HEK293 (cell line): ENCODE measurements at regions not wholly inside any gene's neighbourhood (a gene's known extent, or its start where the extent isn't known, plus 50 kb on each side); places are given as distances from the start of the nearest gene placed in this dataset.

Source experiments
- CTCF ChIA-PET: fragments of 350-600 bp; formaldehyde crosslinking; extraction: SDS; loops from one replicate; lab custom pipeline; 2021; ENCODE audit warnings: antibody characterized with exemption; lab: Yijun Ruan, JAX
- POLR2A ChIA-PET: fragments of 300-600 bp; formaldehyde crosslinking; extraction: SDS; loops from one replicate; lab custom pipeline; 2020; ENCODE audit warnings: antibody characterized with exemption, inconsistent platforms; lab: Yijun Ruan, JAX
- H3K27ac ChIP-seq: fragments of 200-500 bp; sonication (Bioruptor generic); 2 replicates; pipeline ENCODE4 v1.5.1; 2014; ENCODE audit warnings: low read depth, low read length, control low read depth, inconsistent platforms; ENCODE audit errors: extremely low read depth
- H3K36me3 ChIP-seq, 2 experiments: fragments of 200-500 bp in 1 of 2; sonication (Bioruptor generic) in 1 of 2; 1 replicate in 1 of 2; 2 replicates in 1 of 2; pipeline ENCODE4 v1.5.1; 2014 to 2017; ENCODE audit warnings: inconsistent platforms in 2 of 2, low read length in 2 of 2; ENCODE audit not compliant: control insufficient read depth in 2 of 2, insufficient read depth in 1 of 2
- H3K4me1 ChIP-seq: fragments of 200-500 bp; sonication (Bioruptor generic); 2 replicates; pipeline ENCODE4 v1.5.1; 2014; ENCODE audit warnings: mild to moderate bottlenecking, low read length, inconsistent platforms; ENCODE audit not compliant: control insufficient read depth, insufficient read depth
- H3K4me3 ChIP-seq: 2 replicates; pipeline ENCODE4 v1.5.1; 2011; ENCODE audit warnings: low read depth, mild to moderate bottlenecking, control low read depth, low read length, moderate library complexity
- H3K9me3 ChIP-seq: fragments of 200-500 bp; sonication (Bioruptor generic); 2 replicates; pipeline ENCODE4 v1.5.1; 2014; ENCODE audit warnings: low read depth, low read length, inconsistent platforms; ENCODE audit not compliant: control insufficient read depth, insufficient read depth
- BCL11B ChIP-seq: fragments of 450-650 bp; formaldehyde crosslinking; IDR thresholded peaks from 2 replicates; pipeline ENCODE4 v1.5.1; 2016; ENCODE audit warnings: low read depth, missing biosample characterization, missing genetic modification characterization
- GLIS1 ChIP-seq: fragments of 450-650 bp; formaldehyde crosslinking; IDR thresholded peaks from 2 replicates; pipeline ENCODE4 v1.5.1; 2016; ENCODE audit warnings: missing biosample characterization, missing genetic modification characterization
- HOXA7 ChIP-seq: sonication (generic); formaldehyde crosslinking; IDR thresholded peaks from 2 replicates; pipeline ENCODE4 v1.8.1; 2022; ENCODE audit warnings: missing genetic modification reagents, borderline replicate concordance
- ZIC2 ChIP-seq: fragments of 450-650 bp; formaldehyde crosslinking; IDR thresholded peaks from 2 replicates; pipeline ENCODE4 v1.5.1; 2016; ENCODE audit warnings: missing biosample characterization, missing genetic modification characterization
- ZNF157 ChIP-seq: fragments of 450-650 bp; formaldehyde crosslinking; IDR thresholded peaks from 2 replicates; pipeline ENCODE4 v1.5.1; 2016; ENCODE audit warnings: missing biosample characterization, missing genetic modification characterization
- ZNF174 ChIP-seq: fragments of 450-650 bp; formaldehyde crosslinking; IDR thresholded peaks from 2 replicates; pipeline ENCODE4 v1.5.0; 2017; ENCODE audit warnings: missing biosample characterization, mild to moderate bottlenecking, missing genetic modification characterization
- ZNF221 ChIP-seq: fragments of 450-650 bp; formaldehyde crosslinking; IDR thresholded peaks from 2 replicates; pipeline ENCODE4 v1.5.1; 2017; ENCODE audit warnings: missing biosample characterization, missing genetic modification characterization, borderline replicate concordance
- ZNF223 ChIP-seq: fragments of 450-650 bp; formaldehyde crosslinking; IDR thresholded peaks from 2 replicates; pipeline ENCODE4 v1.5.1; 2016; ENCODE audit warnings: missing biosample characterization, missing genetic modification characterization
- ZNF394 ChIP-seq: fragments of 450-650 bp; formaldehyde crosslinking; IDR thresholded peaks from 2 replicates; pipeline ENCODE4 v1.5.1; 2016; ENCODE audit warnings: missing biosample characterization, missing genetic modification characterization, mild to moderate bottlenecking, moderate library complexity, borderline replicate concordance
- ZNF701 ChIP-seq: fragments of 450-650 bp; formaldehyde crosslinking; IDR thresholded peaks from 2 replicates; pipeline ENCODE4 v1.5.1; 2016; ENCODE audit warnings: missing biosample characterization, missing genetic modification characterization
- ZNF747 ChIP-seq: fragments of 450-650 bp; formaldehyde crosslinking; IDR thresholded peaks from 2 replicates; pipeline ENCODE4 v1.5.1; 2016; ENCODE audit warnings: missing biosample characterization, missing genetic modification characterization
- ZSCAN23 ChIP-seq: fragments of 450-650 bp; formaldehyde crosslinking; IDR thresholded peaks from 2 replicates; pipeline ENCODE4 v1.5.1; 2016; ENCODE audit warnings: missing biosample characterization, missing genetic modification characterization
- ZSCAN30 ChIP-seq: fragments of 450-650 bp; IDR thresholded peaks from 2 replicates; pipeline ENCODE4 v1.5.1; 2018; ENCODE audit warnings: missing biosample characterization, mild to moderate bottlenecking, missing genetic modification characterization, moderate library complexity
- TF ChIP-seq, protein P1 (sequence below): fragments of 450-650 bp; formaldehyde crosslinking; IDR thresholded peaks from 2 replicates; pipeline ENCODE4 v1.5.1; 2016; ENCODE audit warnings: missing biosample characterization, missing genetic modification characterization
- TF ChIP-seq, protein P2 (sequence below): fragments of 450-650 bp; formaldehyde crosslinking; IDR thresholded peaks from 2 replicates; pipeline ENCODE4 v1.5.1; 2016; ENCODE audit warnings: missing biosample characterization, missing genetic modification characterization
- TF ChIP-seq, protein P3 (sequence below): fragments of 450-650 bp; formaldehyde crosslinking; IDR thresholded peaks from 2 replicates; pipeline ENCODE4 v1.5.1; 2017; ENCODE audit warnings: missing biosample characterization, mild to moderate bottlenecking, missing genetic modification characterization, moderate library complexity
- TF ChIP-seq, protein P4 (sequence below): fragments of 450-650 bp; formaldehyde crosslinking; IDR thresholded peaks from 2 replicates; pipeline ENCODE4 v1.5.1; 2016; ENCODE audit warnings: missing biosample characterization, missing genetic modification characterization
- TF ChIP-seq, protein P5 (sequence below): fragments of 450-650 bp; formaldehyde crosslinking; IDR thresholded peaks from 2 replicates; pipeline ENCODE4 v1.5.1; 2016; ENCODE audit warnings: missing biosample characterization, missing genetic modification characterization, low read depth

DNA sequence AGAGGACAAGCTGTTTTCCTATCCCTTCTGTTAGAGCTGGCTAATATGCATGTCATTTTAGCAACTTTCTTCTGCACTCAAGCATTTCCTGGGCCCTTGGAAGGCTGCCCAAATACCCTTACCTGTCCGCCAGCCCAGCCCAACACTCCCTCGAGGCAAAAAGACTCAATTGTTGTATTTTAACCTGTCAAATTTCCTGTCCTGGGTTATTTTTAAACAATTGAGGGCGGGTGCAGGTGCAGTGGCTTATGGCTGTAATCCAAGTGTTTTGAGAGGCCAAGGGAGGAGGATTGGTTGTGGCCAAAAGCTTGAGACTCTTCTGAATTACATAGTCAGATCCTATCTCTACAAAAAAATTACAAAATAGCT, 125.0 kb upstream of the ARHGAP28 start (continued):
- TF ChIP-seq, protein P1, sequence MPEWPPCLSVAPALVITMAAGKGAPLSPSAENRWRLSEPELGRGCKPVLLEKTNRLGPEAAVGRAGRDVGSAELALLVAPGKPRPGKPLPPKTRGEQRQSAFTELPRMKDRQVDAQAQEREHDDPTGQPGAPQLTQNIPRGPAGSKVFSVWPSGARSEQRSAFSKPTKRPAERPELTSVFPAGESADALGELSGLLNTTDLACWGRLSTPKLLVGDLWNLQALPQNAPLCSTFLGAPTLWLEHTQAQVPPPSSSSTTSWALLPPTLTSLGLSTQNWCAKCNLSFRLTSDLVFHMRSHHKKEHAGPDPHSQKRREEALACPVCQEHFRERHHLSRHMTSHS: no peak

DNA sequence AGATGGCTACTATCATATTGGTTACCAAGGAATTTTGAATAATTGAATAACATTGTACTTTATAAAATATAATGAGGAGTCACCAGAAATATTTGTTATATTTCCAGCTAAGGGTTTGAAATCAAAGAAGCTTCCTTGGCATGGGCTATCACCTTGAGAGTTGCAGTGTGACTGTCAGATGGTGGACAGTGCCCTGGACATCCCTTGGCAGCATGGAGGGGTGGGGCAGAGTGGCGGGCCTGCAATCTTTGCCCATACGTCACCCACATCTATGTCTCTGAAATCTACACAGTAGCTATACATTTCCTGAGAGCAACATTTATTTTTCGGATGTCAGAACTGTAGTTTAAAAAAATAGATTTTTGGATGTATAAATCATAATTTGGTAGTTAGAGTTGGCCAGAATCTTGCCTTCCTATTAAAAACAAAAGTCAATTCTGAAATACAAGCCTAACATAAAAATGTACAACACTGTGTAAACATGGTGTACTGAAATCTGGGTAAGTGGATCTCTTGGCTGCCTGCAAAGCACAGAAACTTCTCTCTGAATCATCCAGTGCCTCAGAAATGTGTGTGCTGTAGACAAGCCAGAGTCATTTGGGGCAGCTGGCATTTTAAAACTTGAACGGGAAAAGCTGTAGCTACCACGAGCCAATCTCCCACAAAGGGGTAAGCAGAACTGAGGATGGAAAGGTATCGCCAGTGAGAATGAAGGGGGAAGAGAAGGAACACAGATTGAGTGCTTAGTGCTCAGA, 124.2 kb upstream of the ARHGAP28 start:
- H3K27ac ChIP-seq: no peak overlapping the region

DNA sequence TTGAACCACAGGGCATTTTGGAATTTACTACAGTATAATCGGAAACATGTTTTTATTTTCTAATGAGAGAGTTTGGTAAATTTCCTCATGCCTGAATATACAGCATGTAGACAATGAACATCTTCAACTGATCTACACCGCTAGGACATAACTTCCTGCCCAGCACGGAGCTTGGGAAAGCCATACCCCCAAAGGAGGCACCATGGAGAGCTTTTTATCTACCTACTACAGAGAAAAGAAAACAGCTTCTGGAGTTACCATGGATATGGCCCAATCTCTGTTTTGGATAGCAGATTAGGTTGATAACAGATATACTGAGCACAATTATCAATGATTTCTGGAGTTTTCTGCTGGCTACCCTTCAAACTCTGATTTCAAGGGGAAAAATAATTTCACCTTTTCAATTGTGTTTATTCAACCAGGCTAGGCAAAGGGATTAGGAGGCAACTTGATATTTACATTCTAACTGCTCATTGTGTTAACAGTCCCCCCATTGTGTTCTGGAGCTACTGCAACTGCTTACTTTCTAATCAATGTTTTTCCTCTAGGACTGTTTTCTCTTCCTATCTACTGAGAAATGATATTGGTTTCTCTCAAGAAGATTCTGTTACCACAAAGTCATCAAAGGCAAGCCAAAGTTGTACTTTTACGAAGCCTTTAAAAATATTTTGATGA, 123.0 kb upstream of the ARHGAP28 start:
- TF ChIP-seq ZNF747 (tag by site-specific recombination) (no peak), ZIC2 (tag by site-specific recombination) (peak; percentile 69)
- peaks cover 18% of the 10 kb centered on the region for H3K4me1 ChIP-seq
- POLR2A ChIA-PET: no interaction called here
- no peaks in the 10 kb centered on the region for H3K9me3 ChIP-seq
- CTCF ChIA-PET: interaction anchor here (0.6 kb wide), 1 partner anchor 109 kb away, joined by 3 read pairs; no protein-coding TSS in a partner anchor
- no peaks in the 10 kb centered on the region for H3K36me3 ChIP-seq
- H3K27ac ChIP-seq: no peak overlapping the region
- H3K4me3 ChIP-seq: no peak overlapping the region

More for the DNA sequence above, 124.2 kb upstream of the ARHGAP28 start:
- Histone ChIP-seq H3K4me3 (no peak overlapping the region), H3K36me3 (no peaks in the 10 kb centered on the region), H3K9me3 (no peaks in the 10 kb centered on the region), H3K4me1 (peaks cover 18% of the 10 kb centered on the region)
- CTCF ChIA-PET: interaction anchor here (0.6 to 1.5 kb wide), 7 partner anchors 16 to 1013 kb away, joined by 3 to 7 read pairs (median 4); no protein-coding TSS in a partner anchor
- TF ChIP-seq ZNF747 (tag by site-specific recombination): no peak
- TF ChIP-seq ZNF394: no peak
- no peak for TF ChIP-seq ZIC2 (tag by site-specific recombination)
- no peak for TF ChIP-seq ZNF701 (tag by site-specific recombination)
- POLR2A ChIA-PET: no interaction called here

DNA sequence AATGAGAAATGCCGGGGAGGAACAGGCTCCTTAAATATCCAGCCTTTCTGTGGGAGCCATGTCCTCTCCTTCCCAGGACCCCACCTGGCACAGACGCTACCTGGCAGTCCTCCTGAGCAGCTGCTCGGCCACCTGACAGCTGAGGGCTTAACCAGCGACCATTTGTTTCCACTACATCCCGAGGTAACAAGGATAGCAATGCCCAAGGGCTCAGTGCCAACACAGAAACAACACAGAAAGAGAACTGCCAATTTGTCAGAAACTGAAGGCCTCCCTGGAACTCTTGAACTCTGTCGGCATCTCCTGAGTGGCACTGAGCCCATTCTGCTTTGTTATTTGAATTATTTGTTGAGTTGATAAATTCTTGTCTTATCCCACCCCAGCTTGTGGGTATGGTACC, 122.2 kb upstream of the ARHGAP28 start:
- ChIA-PET POLR2A (no interaction called here), CTCF (no interaction called here)
- H3K36me3 ChIP-seq: no peaks in the 10 kb centered on the region
- peaks cover 18% of the 10 kb centered on the region for H3K4me1 ChIP-seq
- no peak overlapping the region for H3K4me3 ChIP-seq
- H3K9me3 ChIP-seq: no peaks in the 10 kb centered on the region
- no peak overlapping the region for H3K27ac ChIP-seq
- TF ChIP-seq GLIS1 (tag by site-specific recombination): no peak
- TF ChIP-seq ZSCAN23 (tag by site-specific recombination): no peak
- TF ChIP-seq ZNF221 (tag by site-specific recombination): no peak
- TF ChIP-seq, protein P2, sequence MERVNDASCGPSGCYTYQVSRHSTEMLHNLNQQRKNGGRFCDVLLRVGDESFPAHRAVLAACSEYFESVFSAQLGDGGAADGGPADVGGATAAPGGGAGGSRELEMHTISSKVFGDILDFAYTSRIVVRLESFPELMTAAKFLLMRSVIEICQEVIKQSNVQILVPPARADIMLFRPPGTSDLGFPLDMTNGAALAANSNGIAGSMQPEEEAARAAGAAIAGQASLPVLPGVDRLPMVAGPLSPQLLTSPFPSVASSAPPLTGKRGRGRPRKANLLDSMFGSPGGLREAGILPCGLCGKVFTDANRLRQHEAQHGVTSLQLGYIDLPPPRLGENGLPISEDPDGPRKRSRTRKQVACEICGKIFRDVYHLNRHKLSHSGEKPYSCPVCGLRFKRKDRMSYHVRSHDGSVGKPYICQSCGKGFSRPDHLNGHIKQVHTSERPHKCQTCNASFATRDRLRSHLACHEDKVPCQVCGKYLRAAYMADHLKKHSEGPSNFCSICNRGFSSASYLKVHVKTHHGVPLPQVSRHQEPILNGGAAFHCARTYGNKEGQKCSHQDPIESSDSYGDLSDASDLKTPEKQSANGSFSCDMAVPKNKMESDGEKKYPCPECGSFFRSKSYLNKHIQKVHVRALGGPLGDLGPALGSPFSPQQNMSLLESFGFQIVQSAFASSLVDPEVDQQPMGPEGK (tag by site-specific recombination): no peak
- TF ChIP-seq HOXA7: no peak
- TF ChIP-seq, protein P3, sequence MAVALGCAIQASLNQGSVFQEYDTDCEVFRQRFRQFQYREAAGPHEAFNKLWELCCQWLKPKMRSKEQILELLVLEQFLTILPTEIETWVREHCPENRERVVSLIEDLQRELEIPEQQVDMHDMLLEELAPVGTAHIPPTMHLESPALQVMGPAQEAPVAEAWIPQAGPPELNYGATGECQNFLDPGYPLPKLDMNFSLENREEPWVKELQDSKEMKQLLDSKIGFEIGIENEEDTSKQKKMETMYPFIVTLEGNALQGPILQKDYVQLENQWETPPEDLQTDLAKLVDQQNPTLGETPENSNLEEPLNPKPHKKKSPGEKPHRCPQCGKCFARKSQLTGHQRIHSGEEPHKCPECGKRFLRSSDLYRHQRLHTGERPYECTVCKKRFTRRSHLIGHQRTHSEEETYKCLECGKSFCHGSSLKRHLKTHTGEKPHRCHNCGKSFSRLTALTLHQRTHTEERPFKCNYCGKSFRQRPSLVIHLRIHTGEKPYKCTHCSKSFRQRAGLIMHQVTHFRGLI (tag by site-specific recombination): no peak
- no peak for TF ChIP-seq ZNF223 (tag by site-specific recombination)
- no peak for TF ChIP-seq ZNF174
- TF ChIP-seq ZSCAN30 (tag by site-specific recombination): no peak
- TF ChIP-seq, protein P4, sequence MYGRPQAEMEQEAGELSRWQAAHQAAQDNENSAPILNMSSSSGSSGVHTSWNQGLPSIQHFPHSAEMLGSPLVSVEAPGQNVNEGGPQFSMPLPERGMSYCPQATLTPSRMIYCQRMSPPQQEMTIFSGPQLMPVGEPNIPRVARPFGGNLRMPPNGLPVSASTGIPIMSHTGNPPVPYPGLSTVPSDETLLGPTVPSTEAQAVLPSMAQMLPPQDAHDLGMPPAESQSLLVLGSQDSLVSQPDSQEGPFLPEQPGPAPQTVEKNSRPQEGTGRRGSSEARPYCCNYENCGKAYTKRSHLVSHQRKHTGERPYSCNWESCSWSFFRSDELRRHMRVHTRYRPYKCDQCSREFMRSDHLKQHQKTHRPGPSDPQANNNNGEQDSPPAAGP (tag by site-specific recombination): no peak
- TF ChIP-seq, protein P5, sequence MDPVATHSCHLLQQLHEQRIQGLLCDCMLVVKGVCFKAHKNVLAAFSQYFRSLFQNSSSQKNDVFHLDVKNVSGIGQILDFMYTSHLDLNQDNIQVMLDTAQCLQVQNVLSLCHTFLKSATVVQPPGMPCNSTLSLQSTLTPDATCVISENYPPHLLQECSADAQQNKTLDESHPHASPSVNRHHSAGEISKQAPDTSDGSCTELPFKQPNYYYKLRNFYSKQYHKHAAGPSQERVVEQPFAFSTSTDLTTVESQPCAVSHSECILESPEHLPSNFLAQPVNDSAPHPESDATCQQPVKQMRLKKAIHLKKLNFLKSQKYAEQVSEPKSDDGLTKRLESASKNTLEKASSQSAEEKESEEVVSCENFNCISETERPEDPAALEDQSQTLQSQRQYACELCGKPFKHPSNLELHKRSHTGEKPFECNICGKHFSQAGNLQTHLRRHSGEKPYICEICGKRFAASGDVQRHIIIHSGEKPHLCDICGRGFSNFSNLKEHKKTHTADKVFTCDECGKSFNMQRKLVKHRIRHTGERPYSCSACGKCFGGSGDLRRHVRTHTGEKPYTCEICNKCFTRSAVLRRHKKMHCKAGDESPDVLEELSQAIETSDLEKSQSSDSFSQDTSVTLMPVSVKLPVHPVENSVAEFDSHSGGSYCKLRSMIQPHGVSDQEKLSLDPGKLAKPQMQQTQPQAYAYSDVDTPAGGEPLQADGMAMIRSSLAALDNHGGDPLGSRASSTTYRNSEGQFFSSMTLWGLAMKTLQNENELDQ (tag by site-specific recombination): no peak
- TF ChIP-seq ZNF157 (tag by site-specific recombination): no peak
- no peak for TF ChIP-seq BCL11B (tag by site-specific recombination)
